LNCAP (cell line): ENCODE measurements at regions not wholly inside any gene's neighbourhood (a gene's known extent, or its start where the extent isn't known, plus 50 kb on each side); places are given as distances from the start of the nearest gene placed in this dataset.

Source experiments
- TF ChIP-seq, protein P1 (sequence below): fragments of 450-650 bp; IDR thresholded peaks from 2 replicates; pipeline ENCODE4 v1.5.1; 2017; ENCODE audit warnings: mild to moderate bottlenecking

GRCh38 chr11:32161293-32161692 lies 70.4 kb downstream of the RCN1 start:
- TF ChIP-seq, protein P1, sequence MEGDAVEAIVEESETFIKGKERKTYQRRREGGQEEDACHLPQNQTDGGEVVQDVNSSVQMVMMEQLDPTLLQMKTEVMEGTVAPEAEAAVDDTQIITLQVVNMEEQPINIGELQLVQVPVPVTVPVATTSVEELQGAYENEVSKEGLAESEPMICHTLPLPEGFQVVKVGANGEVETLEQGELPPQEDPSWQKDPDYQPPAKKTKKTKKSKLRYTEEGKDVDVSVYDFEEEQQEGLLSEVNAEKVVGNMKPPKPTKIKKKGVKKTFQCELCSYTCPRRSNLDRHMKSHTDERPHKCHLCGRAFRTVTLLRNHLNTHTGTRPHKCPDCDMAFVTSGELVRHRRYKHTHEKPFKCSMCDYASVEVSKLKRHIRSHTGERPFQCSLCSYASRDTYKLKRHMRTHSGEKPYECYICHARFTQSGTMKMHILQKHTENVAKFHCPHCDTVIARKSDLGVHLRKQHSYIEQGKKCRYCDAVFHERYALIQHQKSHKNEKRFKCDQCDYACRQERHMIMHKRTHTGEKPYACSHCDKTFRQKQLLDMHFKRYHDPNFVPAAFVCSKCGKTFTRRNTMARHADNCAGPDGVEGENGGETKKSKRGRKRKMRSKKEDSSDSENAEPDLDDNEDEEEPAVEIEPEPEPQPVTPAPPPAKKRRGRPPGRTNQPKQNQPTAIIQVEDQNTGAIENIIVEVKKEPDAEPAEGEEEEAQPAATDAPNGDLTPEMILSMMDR = no peak

GRCh38 chr11:32162351-32162750 lies 71.5 kb downstream of the RCN1 start:
- TF ChIP-seq, protein P1 = no peak

DNA sequence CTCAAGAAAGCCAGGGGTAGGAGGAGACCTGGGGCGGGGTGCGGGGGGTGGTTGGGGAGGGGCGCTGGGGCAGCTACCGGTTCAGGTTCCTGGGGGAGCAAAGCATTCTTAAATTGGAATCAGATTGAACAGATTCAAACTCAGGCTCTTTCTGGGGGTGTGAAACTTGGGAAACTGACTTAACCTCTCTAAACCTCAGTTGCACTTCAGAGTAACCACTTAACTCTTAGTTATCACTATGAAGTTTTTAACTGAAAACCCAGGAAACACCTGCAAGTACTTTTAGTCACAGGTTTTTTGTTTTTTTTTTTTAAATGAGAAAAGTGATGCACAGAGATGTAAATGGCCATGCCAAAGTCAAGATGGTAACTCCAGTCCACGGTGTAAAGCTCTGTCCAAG lies 72.0 kb downstream of the RCN1 start:
- TF ChIP-seq, protein P1 = no peak

- TF ChIP-seq, protein P1 = no peak
Observed at GRCh38 chr11:32163557-32163956, 72.7 kb downstream of the RCN1 start.

DNA sequence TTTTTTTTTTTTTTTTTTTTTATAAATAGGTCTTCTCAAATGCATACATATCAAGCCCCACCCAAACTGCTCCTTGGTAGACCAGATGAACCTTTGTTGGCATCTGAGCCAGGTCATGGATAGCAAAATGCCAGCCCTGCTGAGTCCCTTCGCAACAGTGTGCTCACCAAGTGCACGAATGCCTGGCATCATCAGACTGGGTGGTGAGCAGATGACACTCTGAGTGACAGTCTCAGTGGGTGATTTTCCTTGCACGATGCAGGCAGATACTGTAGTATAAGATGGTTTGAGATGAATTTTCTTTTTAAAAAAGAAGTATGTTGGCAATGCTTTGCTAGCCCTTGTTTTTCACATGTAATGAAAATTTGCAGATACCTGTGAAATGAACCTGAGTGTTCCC lies 74.0 kb downstream of the RCN1 start:
- TF ChIP-seq, protein P1 = no peak

- TF ChIP-seq, protein P1 = no peak
Observed at GRCh38 chr11:32168924-32169323, 78.0 kb downstream of the RCN1 start.

DNA sequence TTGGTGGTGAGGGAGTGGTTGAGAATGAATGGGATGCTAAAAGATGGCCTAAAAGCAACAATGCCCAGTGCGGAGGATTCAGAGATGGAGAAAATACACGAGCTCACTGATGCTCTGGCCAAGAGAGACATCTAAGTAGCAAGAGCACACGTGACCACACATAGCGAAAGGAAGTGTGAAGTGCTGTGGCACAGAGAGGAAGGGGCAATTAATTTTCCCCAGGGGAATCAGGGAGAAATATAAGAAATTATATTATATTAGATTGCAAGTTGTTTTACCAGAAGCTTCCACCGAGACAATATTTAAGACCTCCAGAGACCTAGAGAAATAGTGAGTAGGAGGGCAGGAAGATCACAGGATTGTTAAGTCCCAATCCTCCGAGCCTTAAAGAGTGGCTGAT lies 80.6 kb downstream of the RCN1 start:
- TF ChIP-seq, protein P1 = no peak
